Retina (tissue), 1 donor: ENCODE measurements at regions not wholly inside any gene's neighbourhood (a gene's known extent, or its start where the extent isn't known, plus 50 kb on each side); places are given as distances from the start of the nearest gene placed in this dataset.

ENCODE experiments used
- DNase-seq: peaks from one replicate; pipeline ENCODE4 v3.0.0-alpha.2; 2016

- DNase-seq: no peak
These were observed 106.9 kb downstream of the SMIM20 start for GRCh38 chr4:26020881-26021280.

GRCh38 chr4:26021417-26022345 lies 107.7 kb downstream of the SMIM20 start:
- no peak for DNase-seq

- no peak for DNase-seq
These were observed 108.6 kb downstream of the SMIM20 start for GRCh38 chr4:26022346-26023202.

GRCh38 chr4:26023203-26023972 lies 109.4 kb downstream of the SMIM20 start:
- DNase-seq: no peak

- DNase-seq: no peak
These were observed 110.1 kb downstream of the SMIM20 start for GRCh38 chr4:26024079-26024478.

GRCh38 chr4:26028133-26028792 lies 114.2 kb downstream of the SMIM20 start:
- DNase-seq: no peak

GRCh38 chr4:26028793-26029567 lies 115.0 kb downstream of the SMIM20 start:
- DNase-seq: peak; percentile 89

- DNase-seq: peak; percentile 32
These were observed 115.6 kb downstream of the SMIM20 start for GRCh38 chr4:26029568-26030131.

GRCh38 chr4:26030260-26030667 lies 116.2 kb downstream of the SMIM20 start:
- DNase-seq: no peak

GRCh38 chr4:26030780-26031179 lies 116.8 kb downstream of the SMIM20 start:
- no peak for DNase-seq

- DNase-seq: no peak
These were observed 117.7 kb downstream of the SMIM20 start for GRCh38 chr4:26031704-26032103.

- DNase-seq: peak; percentile 47
These were observed 118.1 kb downstream of the SMIM20 start for GRCh38 chr4:26032142-26032541.

- peak; percentile 49 for DNase-seq
These were observed 118.8 kb downstream of the SMIM20 start for GRCh38 chr4:26032630-26033317.

GRCh38 chr4:26033389-26033788 lies 119.4 kb downstream of the SMIM20 start:
- no peak for DNase-seq

GRCh38 chr4:26034849-26035248 lies 120.8 kb downstream of the SMIM20 start:
- DNase-seq: no peak

- no peak for DNase-seq
These were observed 121.9 kb downstream of the SMIM20 start for GRCh38 chr4:26035921-26036320.

- DNase-seq: no peak
These were observed 125.8 kb downstream of the SMIM20 start for GRCh38 chr4:26039639-26040359.

GRCh38 chr4:26044524-26044923 lies 130.5 kb downstream of the SMIM20 start:
- DNase-seq: no peak

GRCh38 chr4:26044983-26045382 lies 131.0 kb downstream of the SMIM20 start:
- DNase-seq: no peak

- no peak for DNase-seq
These were observed 133.8 kb downstream of the SMIM20 start for GRCh38 chr4:26047795-26048194.
